ENCODE measurements at regions not wholly inside any gene's neighbourhood (a gene's known extent, or its start where the extent isn't known, plus 50 kb on each side); places are given as distances from the start of the nearest gene placed in this dataset.

DNA sequence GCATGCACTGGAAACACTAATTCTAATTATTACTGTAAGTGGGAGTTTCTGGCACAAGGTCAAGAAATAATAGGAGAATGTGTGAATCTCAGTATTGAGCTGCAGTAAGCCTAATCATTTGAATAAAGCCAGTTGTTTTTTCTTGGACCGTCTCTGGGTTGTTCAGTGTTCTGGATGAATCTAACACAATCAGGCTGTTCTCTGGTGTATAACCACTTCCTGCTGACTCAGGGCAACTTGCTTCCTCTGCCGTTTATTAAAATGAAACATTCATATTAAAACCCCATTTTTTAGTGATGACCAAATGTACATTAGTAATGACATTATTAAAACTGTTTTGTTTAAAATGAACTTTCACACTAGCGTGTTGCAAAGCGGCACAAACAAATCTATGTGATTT lies 273.1 kb upstream of the SNX7 start:
- Histone ChIP-seq H3K4me1 (ENCODE audit: control insufficient read depth, insufficient read depth, low read length) (peaks cover 3% of the 10 kb centered on the region), H3K27me3 (ENCODE audit: control insufficient read depth, insufficient read depth, low read length) (no peaks in the 10 kb centered on the region), H3K9me3 (replicated peaks; ENCODE audit: control insufficient read depth, low read depth, low read length) (no peaks in the 10 kb centered on the region), H3K27ac (ENCODE audit: low read length) (peak overlapping the region; percentile 37), H3K4me3 (ENCODE audit: low read length) (no peak overlapping the region), H3K36me3 (ENCODE audit: control insufficient read depth, insufficient read depth, low read length) (no peaks in the 10 kb centered on the region)
- 0% methylated on average over 1 of the region's 4 CpGs for WGBS (ENCODE audit: insufficient coverage)
- peak; percentile 90 for DNase-seq

DNA sequence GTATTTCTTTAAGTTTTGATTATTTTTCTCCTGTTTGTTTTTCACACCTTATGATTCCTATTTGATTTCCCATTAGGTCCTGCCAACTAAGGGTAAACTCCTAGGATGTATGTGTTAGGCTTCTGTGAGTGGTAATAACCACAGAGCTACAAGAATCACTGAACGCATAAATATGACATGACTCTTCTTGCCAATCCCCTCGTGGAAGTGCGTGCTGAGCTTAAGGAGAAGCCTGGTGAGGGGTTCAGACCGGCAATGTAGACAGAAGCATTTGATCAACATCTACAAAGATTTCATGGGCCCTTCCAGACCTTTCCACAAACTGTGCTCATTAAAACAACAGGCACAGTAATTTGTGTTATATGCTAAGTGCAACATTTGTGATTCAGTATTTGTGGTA lies 273.8 kb upstream of the SNX7 start:
- H3K36me3 ChIP-seq (ENCODE audit: control insufficient read depth, insufficient read depth, low read length) = no peaks in the 10 kb centered on the region
- no peak overlapping the region for H3K4me3 ChIP-seq (ENCODE audit: low read length)
- no peaks in the 10 kb centered on the region for H3K27me3 ChIP-seq (ENCODE audit: control insufficient read depth, insufficient read depth, low read length)
- no peaks in the 10 kb centered on the region for H3K9me3 ChIP-seq (replicated peaks; ENCODE audit: control insufficient read depth, low read depth, low read length)
- no peak overlapping the region for H3K27ac ChIP-seq (ENCODE audit: low read length)
- no CpG with 5 or more reads among the region's 4 CpGs for WGBS (ENCODE audit: insufficient coverage)
- peaks cover 3% of the 10 kb centered on the region for H3K4me1 ChIP-seq (ENCODE audit: control insufficient read depth, insufficient read depth, low read length)
- no peak for DNase-seq

GRCh38 chr1:98386675-98387440 lies 274.7 kb upstream of the SNX7 start:
- H3K9me3 ChIP-seq (replicated peaks; ENCODE audit: control insufficient read depth, low read depth, low read length) = no peaks in the 10 kb centered on the region
- 98% methylated on average over 4 of the region's 4 CpGs for WGBS (ENCODE audit: insufficient coverage)
- no peak overlapping the region for H3K27ac ChIP-seq (ENCODE audit: low read length)
- H3K36me3 ChIP-seq (ENCODE audit: control insufficient read depth, insufficient read depth, low read length) = no peaks in the 10 kb centered on the region
- no peak for DNase-seq
- no peak overlapping the region for H3K4me3 ChIP-seq (ENCODE audit: low read length)
- H3K27me3 ChIP-seq (ENCODE audit: control insufficient read depth, insufficient read depth, low read length) = no peaks in the 10 kb centered on the region
- H3K4me1 ChIP-seq (ENCODE audit: control insufficient read depth, insufficient read depth, low read length) = peaks cover 3% of the 10 kb centered on the region

- no peak overlapping the region for H3K4me3 ChIP-seq (ENCODE audit: low read length)
- H3K4me1 ChIP-seq (ENCODE audit: control insufficient read depth, insufficient read depth, low read length) = peaks cover 3% of the 10 kb centered on the region
- H3K9me3 ChIP-seq (replicated peaks; ENCODE audit: control insufficient read depth, low read depth, low read length) = no peaks in the 10 kb centered on the region
- no peaks in the 10 kb centered on the region for H3K27me3 ChIP-seq (ENCODE audit: control insufficient read depth, insufficient read depth, low read length)
- H3K27ac ChIP-seq (ENCODE audit: low read length) = no peak overlapping the region
- H3K36me3 ChIP-seq (ENCODE audit: control insufficient read depth, insufficient read depth, low read length) = no peaks in the 10 kb centered on the region
- DNase-seq = peak; percentile 64
- WGBS (ENCODE audit: insufficient coverage) = no CpG with 5 or more reads among the region's 1 CpG
These were observed 275.9 kb upstream of the SNX7 start for GRCh38 chr1:98385652-98386051.

DNA sequence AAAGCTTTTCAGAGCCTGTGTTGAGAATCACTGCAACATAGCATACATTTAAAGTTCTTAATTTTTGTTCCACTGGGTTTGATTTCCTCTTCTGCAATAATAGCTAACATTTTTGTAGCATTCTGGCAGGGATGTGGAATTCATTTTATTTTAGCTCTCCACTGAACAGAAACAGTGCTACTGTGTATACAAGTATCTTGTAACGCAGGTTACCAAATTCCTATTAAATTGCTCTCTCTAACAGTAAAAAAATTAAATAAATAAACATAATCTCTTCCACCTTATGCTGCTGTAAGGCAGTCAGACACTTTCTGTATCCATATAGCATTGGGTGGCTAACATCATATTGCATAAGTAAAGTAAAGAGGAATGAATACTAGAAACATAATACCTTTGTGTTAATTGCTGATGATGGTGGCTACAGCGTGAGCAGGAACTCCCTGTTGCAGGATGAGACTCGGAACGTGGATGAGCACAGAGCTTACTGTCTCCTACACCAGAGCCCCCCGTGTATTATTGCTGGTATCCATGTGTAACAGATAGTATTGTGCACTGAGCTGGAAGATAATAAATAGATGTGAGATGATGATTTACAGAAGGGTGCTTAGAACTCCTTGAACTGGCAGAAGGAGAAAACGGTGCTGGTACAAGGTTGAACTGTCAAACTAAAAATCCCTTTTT lies 276.9 kb upstream of the SNX7 start:
- WGBS (ENCODE audit: insufficient coverage) = no CpG with 5 or more reads among the region's 6 CpGs
- Histone ChIP-seq H3K36me3 (ENCODE audit: control insufficient read depth, insufficient read depth, low read length) (no peaks in the 10 kb centered on the region), H3K27me3 (ENCODE audit: control insufficient read depth, insufficient read depth, low read length) (no peaks in the 10 kb centered on the region), H3K27ac (ENCODE audit: low read length) (no peak overlapping the region), H3K4me3 (ENCODE audit: low read length) (no peak overlapping the region), H3K9me3 (replicated peaks; ENCODE audit: control insufficient read depth, low read depth, low read length) (no peaks in the 10 kb centered on the region), H3K4me1 (ENCODE audit: control insufficient read depth, insufficient read depth, low read length) (peaks cover 3% of the 10 kb centered on the region)
- peak; percentile 37 for DNase-seq

- Histone ChIP-seq H3K36me3 (ENCODE audit: control insufficient read depth, insufficient read depth, low read length) (no peaks in the 10 kb centered on the region), H3K4me1 (ENCODE audit: control insufficient read depth, insufficient read depth, low read length) (no peaks in the 10 kb centered on the region), H3K27ac (ENCODE audit: low read length) (no peak overlapping the region), H3K27me3 (ENCODE audit: control insufficient read depth, insufficient read depth, low read length) (no peaks in the 10 kb centered on the region), H3K9me3 (replicated peaks; ENCODE audit: control insufficient read depth, low read depth, low read length) (no peaks in the 10 kb centered on the region), H3K4me3 (ENCODE audit: low read length) (no peak overlapping the region)
- WGBS (ENCODE audit: insufficient coverage) = 40% methylated on average over 2 of the region's 5 CpGs
- peak; percentile 54 for DNase-seq
These were observed 278.4 kb upstream of the SNX7 start for GRCh38 chr1:98382986-98383740.

- no peaks in the 10 kb centered on the region for H3K4me1 ChIP-seq (ENCODE audit: control insufficient read depth, insufficient read depth, low read length)
- no peak overlapping the region for H3K4me3 ChIP-seq (ENCODE audit: low read length)
- 84% methylated on average over 2 of the region's 2 CpGs for WGBS (ENCODE audit: insufficient coverage)
- H3K27ac ChIP-seq (ENCODE audit: low read length) = no peak overlapping the region
- H3K27me3 ChIP-seq (ENCODE audit: control insufficient read depth, insufficient read depth, low read length) = no peaks in the 10 kb centered on the region
- H3K36me3 ChIP-seq (ENCODE audit: control insufficient read depth, insufficient read depth, low read length) = no peaks in the 10 kb centered on the region
- H3K9me3 ChIP-seq (replicated peaks; ENCODE audit: control insufficient read depth, low read depth, low read length) = no peaks in the 10 kb centered on the region
- no peak for DNase-seq
These were observed 278.9 kb upstream of the SNX7 start for GRCh38 chr1:98382586-98382985.

GRCh38 chr1:98374098-98374497 lies 287.4 kb upstream of the SNX7 start:
- H3K4me1 ChIP-seq (ENCODE audit: control insufficient read depth, insufficient read depth, low read length) = no peaks in the 10 kb centered on the region
- no peaks in the 10 kb centered on the region for H3K27me3 ChIP-seq (ENCODE audit: control insufficient read depth, insufficient read depth, low read length)
- no peaks in the 10 kb centered on the region for H3K9me3 ChIP-seq (replicated peaks; ENCODE audit: control insufficient read depth, low read depth, low read length)
- no peak for DNase-seq
- H3K4me3 ChIP-seq (ENCODE audit: low read length) = no peak overlapping the region
- no CpG with 5 or more reads among the region's 2 CpGs for WGBS (ENCODE audit: insufficient coverage)
- no peak overlapping the region for H3K27ac ChIP-seq (ENCODE audit: low read length)
- no peaks in the 10 kb centered on the region for H3K36me3 ChIP-seq (ENCODE audit: control insufficient read depth, insufficient read depth, low read length)

GRCh38 chr1:98373056-98373455 lies 288.5 kb upstream of the SNX7 start:
- no peaks in the 10 kb centered on the region for H3K4me1 ChIP-seq (ENCODE audit: control insufficient read depth, insufficient read depth, low read length)
- H3K27me3 ChIP-seq (ENCODE audit: control insufficient read depth, insufficient read depth, low read length) = no peaks in the 10 kb centered on the region
- DNase-seq = no peak
- no peak overlapping the region for H3K27ac ChIP-seq (ENCODE audit: low read length)
- H3K4me3 ChIP-seq (ENCODE audit: low read length) = no peak overlapping the region
- H3K36me3 ChIP-seq (ENCODE audit: control insufficient read depth, insufficient read depth, low read length) = no peaks in the 10 kb centered on the region
- no CpG with 5 or more reads among the region's 2 CpGs for WGBS (ENCODE audit: insufficient coverage)
- H3K9me3 ChIP-seq (replicated peaks; ENCODE audit: control insufficient read depth, low read depth, low read length) = no peaks in the 10 kb centered on the region

- Histone ChIP-seq H3K4me1 (ENCODE audit: control insufficient read depth, insufficient read depth, low read length) (no peaks in the 10 kb centered on the region), H3K4me3 (ENCODE audit: low read length) (no peak overlapping the region), H3K9me3 (replicated peaks; ENCODE audit: control insufficient read depth, low read depth, low read length) (no peaks in the 10 kb centered on the region), H3K27me3 (ENCODE audit: control insufficient read depth, insufficient read depth, low read length) (no peaks in the 10 kb centered on the region), H3K36me3 (ENCODE audit: control insufficient read depth, insufficient read depth, low read length) (no peaks in the 10 kb centered on the region), H3K27ac (ENCODE audit: low read length) (no peak overlapping the region)
- no peak for DNase-seq
These were observed 289.8 kb upstream of the SNX7 start for GRCh38 chr1:98371764-98372163.
